Left lobe of liver (tissue), 2 donors: ENCODE measurements at regions not wholly inside any gene's neighbourhood (a gene's known extent, or its start where the extent isn't known, plus 50 kb on each side); places are given as distances from the start of the nearest gene placed in this dataset.
"Not testable (repeated sequence)": the region's sequence is repeated elsewhere in the genome, so short reads cannot be mapped to it uniquely, and the experiment has no call there.

Experiments used
- ATAC-seq: fragments of 200-7000 bp; cut with Tn5 transposase; one replicate; pipeline ENCODE4 v1.9.1; 2020; ENCODE audit warnings: mild to moderate bottlenecking, moderate library complexity
- DNase-seq: peaks from one replicate; pipeline ENCODE4 v3.0.0-alpha.2; 2020; ENCODE audit warnings: low spot score
- donor health status: DM: no; HTN: no; CAD: no; lungs with moderate emphysema.
- donor health status: DM: no; HTN: yes; CAD: no.

- ATAC-seq (no peak), DNase-seq (no peak)
Measured at GRCh38 chr10:106392778-106393177, 771.7 kb downstream of the SORCS1 start.

GRCh38 chr10:106387063-106387462 is 777.4 kb downstream of the SORCS1 start:
- ATAC-seq, result no peak

DNA sequence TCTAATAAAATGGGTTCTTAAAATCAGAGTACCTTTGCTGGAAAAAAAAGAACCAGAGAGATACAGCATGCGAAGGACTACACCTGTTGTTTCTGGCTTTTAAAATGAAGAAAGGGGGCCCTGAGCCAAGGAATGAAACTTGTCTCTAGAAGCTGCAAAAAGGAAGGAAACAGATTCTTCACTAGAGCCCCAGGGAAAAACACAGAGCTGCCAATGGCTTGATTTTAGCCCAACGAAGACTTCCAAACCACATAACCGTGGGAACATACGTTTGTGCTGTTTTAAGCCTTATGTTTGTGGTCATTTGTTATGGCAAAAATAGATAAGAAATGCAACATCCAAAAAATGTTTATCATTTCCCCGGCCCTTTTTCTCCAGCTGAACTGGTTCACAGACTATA is 780.0 kb downstream of the SORCS1 start:
- ATAC-seq, result no peak
- DNase-seq, result no peak

More at GRCh38 chr10:106387063-106387462, 777.4 kb downstream of the SORCS1 start:
- DNase-seq, result no peak

GRCh38 chr10:106380706-106381105 is 783.8 kb downstream of the SORCS1 start:
- no peak for DNase-seq
- no peak for ATAC-seq

GRCh38 chr10:106378251-106378650 is 786.3 kb downstream of the SORCS1 start:
- ATAC-seq (no peak), DNase-seq (no peak)

- ATAC-seq (no peak), DNase-seq (no peak)
Measured at GRCh38 chr10:106370751-106371150, 793.8 kb downstream of the SORCS1 start.

- DNase-seq (no peak), ATAC-seq (no peak)
Measured at GRCh38 chr10:106360870-106361269, 803.6 kb downstream of the SORCS1 start.

GRCh38 chr10:106355450-106355849 is 809.1 kb downstream of the SORCS1 start:
- DNase-seq, result no peak
- ATAC-seq, result peak; percentile 32

DNA sequence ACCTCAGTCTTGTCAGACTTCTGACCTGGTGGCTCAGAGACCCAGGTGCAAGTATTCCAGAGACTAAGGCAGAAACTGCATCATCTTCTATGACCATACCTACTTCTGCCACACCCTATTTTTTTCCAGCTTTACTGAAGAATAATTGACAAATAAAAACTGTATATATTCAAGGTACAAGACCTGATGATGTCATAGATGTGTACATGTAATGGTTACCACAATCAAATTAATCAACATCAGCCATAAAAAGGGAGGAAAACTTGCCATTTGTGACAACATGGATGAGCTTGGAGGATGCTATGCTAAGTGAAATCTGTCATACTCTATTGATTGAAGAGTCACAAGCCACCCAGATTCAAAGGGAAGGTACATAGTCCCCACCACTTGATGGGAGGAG is 815.6 kb downstream of the SORCS1 start:
- DNase-seq (no peak), ATAC-seq (no peak)

DNA sequence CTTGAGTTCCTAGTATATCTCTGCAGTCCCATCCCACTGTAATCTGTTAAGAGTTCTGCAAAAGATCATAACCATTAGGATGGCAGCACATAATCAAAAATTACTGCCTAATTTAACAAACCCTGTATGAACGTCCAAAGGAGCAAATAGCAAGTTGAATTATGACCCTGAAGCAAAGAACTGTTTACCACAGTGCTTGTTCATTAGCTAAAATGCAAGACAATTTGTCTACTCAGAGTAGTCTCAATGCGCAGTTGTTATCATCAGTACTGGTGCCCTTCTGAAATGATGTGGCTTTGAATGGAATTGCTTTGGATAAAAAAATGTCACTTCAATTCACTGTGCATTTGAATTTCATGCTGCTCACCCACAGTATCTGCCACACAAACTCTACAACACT is 817.0 kb downstream of the SORCS1 start:
- ATAC-seq (no peak), DNase-seq (no peak)

- not testable (repeated sequence) for DNase-seq, ATAC-seq
Measured at GRCh38 chr10:106343539-106343938, 821.0 kb downstream of the SORCS1 start.

DNA sequence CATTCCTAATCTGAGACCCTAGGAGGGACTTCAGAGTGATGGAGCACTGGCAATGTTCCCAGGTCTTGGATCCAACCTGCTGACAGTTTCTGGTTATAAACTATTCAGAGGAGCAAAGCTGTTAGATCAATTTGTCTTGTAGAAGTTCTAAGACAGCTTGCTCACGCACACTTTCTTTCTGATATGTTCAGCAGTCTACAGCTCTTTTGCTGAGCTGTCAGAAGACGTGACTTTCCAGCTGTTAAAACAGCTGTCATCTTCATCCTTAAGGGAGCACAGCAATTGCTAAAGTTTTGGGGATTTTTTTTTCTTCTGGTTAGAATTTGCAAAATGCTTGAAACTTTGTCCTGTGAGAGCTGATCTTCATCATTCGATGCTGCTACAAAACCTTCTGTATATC is 823.1 kb downstream of the SORCS1 start:
- no peak for ATAC-seq
- no peak for DNase-seq

- DNase-seq (no peak), ATAC-seq (no peak)
Measured at GRCh38 chr10:106338486-106338885, 826.0 kb downstream of the SORCS1 start.

DNA sequence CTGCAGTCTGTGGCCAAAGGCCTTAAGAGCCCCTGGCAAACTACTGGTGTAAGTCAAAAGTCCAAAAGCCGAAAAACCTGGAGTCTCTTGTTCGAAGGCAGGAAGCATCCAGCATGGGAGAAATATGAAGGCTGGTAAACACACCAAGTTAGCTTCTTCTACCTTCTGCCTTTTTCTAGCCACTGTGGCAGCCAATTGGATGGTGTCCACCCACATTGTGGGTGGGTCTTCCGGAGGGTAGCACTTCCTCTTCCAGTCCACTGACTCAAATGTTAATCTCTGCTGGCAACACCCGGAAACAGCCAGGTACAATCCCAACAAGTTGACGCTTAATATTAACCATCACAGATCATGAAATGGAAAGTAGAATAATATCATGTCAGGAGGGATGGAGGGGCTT is 827.6 kb downstream of the SORCS1 start:
- no peak for ATAC-seq
- no peak for DNase-seq

DNA sequence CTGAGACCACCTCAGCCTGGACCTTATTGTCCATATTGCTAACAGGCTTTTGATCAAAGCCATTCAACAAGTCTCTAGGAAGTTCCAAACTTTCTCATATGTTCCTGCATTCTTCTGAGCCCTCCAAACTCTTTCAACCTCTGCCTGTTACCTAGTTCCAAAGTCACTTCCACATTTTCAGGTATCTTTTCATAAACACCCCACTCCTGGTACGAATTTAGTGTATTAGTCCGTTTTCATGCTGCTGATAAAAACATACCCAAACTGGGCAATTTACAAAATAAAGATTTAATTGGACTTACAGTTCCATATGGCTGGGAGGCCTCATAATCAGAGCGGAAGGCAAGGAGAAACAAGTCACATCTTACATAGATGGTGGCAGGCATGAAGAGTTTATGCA is 836.8 kb downstream of the SORCS1 start:
- no peak for DNase-seq
- ATAC-seq, result no peak

GRCh38 chr10:106320876-106321275 is 843.6 kb downstream of the SORCS1 start:
- DNase-seq (no peak), ATAC-seq (no peak)

GRCh38 chr10:106320078-106320477 is 844.4 kb downstream of the SORCS1 start:
- ATAC-seq, result no peak
- DNase-seq, result no peak

GRCh38 chr10:106317554-106317953 is 847.0 kb downstream of the SORCS1 start:
- DNase-seq (no peak), ATAC-seq (no peak)

GRCh38 chr10:106313041-106313440 is 851.5 kb downstream of the SORCS1 start:
- ATAC-seq, result no peak
- no peak for DNase-seq

GRCh38 chr10:106312087-106312486 is 852.4 kb downstream of the SORCS1 start:
- ATAC-seq (no peak), DNase-seq (no peak)

GRCh38 chr10:106311590-106311989 is 852.9 kb downstream of the SORCS1 start:
- DNase-seq (no peak), ATAC-seq (no peak)

GRCh38 chr10:106310596-106310995 is 853.9 kb downstream of the SORCS1 start:
- DNase-seq, result no peak
- ATAC-seq, result no peak

- DNase-seq (no peak), ATAC-seq (no peak)
Measured at GRCh38 chr10:106309376-106309775, 855.1 kb downstream of the SORCS1 start.

- ATAC-seq, result no peak
- DNase-seq, result no peak
Measured at GRCh38 chr10:106308284-106308683, 856.2 kb downstream of the SORCS1 start.
